ENCODE measurements at regions not wholly inside any gene's neighbourhood (a gene's known extent, or its start where the extent isn't known, plus 50 kb on each side); places are given as distances from the start of the nearest gene placed in this dataset.
"Not testable (repeated sequence)": the region's sequence is repeated elsewhere in the genome, so short reads cannot be mapped to it uniquely, and the experiment has no call there.

DNA sequence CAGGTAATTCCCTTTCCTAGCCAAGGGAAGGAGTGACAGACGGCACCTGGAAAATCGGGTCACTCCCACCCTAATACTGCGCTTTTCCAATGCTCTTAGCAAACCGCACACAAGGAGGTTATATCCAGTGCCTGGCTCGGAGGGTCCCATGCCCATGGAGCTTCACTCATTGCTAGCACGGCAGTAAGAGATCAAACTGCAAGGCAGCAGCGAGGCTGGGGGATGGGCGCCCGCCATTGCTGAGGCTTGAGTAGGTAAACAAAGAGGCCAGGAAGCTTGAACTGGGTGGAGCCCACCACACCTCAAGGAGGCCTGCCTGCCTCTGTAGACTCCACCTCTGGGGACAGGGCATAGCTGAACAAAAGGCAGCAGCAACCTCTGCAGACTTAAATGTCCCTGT, 86.8 kb upstream of the DIAPH2 start:
- TF ChIP-seq CTCF, POLR2A, EP300 (IDR thresholded peaks at IDR 0.05): not testable (repeated sequence)
